ENCODE measurements at regions not wholly inside any gene's neighbourhood (a gene's known extent, or its start where the extent isn't known, plus 50 kb on each side); places are given as distances from the start of the nearest gene placed in this dataset.
A peak's percentile ranks its signal among the peaks of the same experiment; 100 is the strongest.

DNA sequence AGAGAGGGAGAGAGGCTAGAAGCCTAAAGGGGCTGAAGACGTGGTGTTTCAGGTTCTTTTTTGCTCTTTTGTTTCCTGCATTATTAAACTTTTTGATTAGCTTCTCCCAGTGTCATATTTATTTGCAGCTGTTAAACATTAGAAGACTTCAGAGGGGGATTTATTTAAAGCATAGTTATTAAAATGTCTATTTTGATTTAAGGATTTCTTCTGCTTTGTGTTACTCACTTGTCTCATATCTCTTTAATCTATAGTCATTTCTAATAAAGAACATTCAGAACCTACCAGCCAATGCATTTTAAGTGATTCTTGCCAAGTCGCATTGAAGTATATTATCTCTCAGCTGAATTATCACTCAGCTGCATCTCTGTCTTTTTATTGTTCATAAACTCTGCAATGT, 152.0 kb upstream of the DYRK2 start:
- Mint-ChIP-seq H3K4me3 (no peak overlapping the region), H3K4me1 (peaks cover 12 to 17% (median 13%) of the 10 kb centered on the region in 4 donors), H3K27me3 (no peaks in the 10 kb centered on the region), H3K9me3 (peaks cover 0 to 12% (median 4%) of the 10 kb centered on the region in 8 donors), H3K27ac (no peak overlapping the region), H3K36me3 (peaks cover 0 to 8% of the 10 kb centered on the region in 2 donors)
- intact Hi-C loops (cut with micrococcal nuclease) = no loop called here
- no peak overlapping the region for H3K4me3 ChIP-seq (ENCODE audit: low read length in 2 of 2)
- peaks cover 8% of the 10 kb centered on the region for H3K4me1 ChIP-seq (ENCODE audit: insufficient read depth, low read length)
- H3K36me3 ChIP-seq (ENCODE audit: insufficient read depth, low read length) = no peaks in the 10 kb centered on the region
- ChIA-PET CTCF (ENCODE audit: partially characterized antibody) (interaction anchor here (0.6 to 1.4 kb wide), 3 partner anchors 9 to 322 kb away, joined by 3 to 4 read pairs (median 4); no protein-coding TSS in a partner anchor), POLR2A (ENCODE audit: partially characterized antibody) (interaction anchor here (1.3 to 1.4 kb wide), 2 partner anchors 10 to 13 kb away, joined by 3 to 5 read pairs; no protein-coding TSS in a partner anchor)
- DNase-seq = no peak
- no peaks in the 10 kb centered on the region for H3K9me3 ChIP-seq (ENCODE audit: control insufficient read depth in 1 of 2, low read length in 2 of 2)
- no peak overlapping the region for H3K27ac ChIP-seq (ENCODE audit: low read depth, low read length)
- no peaks in the 10 kb centered on the region for H3K27me3 ChIP-seq (ENCODE audit: insufficient read depth, low read length)

DNA sequence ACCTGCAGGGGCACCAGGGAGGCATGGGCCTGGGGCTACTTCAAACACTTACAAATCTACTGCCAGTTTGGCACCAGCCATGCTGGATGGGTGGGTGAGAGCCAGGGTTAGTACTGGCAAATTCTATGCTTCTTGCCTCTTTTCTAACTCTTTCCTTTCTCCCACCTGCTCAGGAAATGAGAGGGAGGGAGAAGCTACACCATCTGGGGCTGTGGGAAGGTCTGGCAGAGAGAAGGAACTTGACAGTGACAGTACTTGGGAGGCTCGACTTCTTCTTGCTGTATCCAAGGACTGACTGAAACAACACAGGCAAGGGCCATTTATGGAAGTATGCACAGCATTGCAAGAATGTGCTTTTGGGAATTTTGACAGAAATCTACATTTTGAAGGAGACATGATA, 149.6 kb upstream of the DYRK2 start:
- Histone ChIP-seq H3K9me3 (ENCODE audit: control insufficient read depth in 1 of 2, low read length in 2 of 2) (no peaks in the 10 kb centered on the region), H3K27ac (ENCODE audit: low read depth, low read length) (no peak overlapping the region), H3K27me3 (ENCODE audit: insufficient read depth, low read length) (no peaks in the 10 kb centered on the region), H3K36me3 (ENCODE audit: insufficient read depth, low read length) (no peaks in the 10 kb centered on the region), H3K4me3 (ENCODE audit: low read length in 2 of 2) (no peak overlapping the region), H3K4me1 (ENCODE audit: insufficient read depth, low read length) (peaks cover 8% of the 10 kb centered on the region)
- DNase-seq = no peak
- H3K9me3 Mint-ChIP-seq = peaks cover 0 to 2% (median 0%) of the 10 kb centered on the region in 8 donors
- no peaks in the 10 kb centered on the region for H3K27me3 Mint-ChIP-seq
- H3K4me1 Mint-ChIP-seq = peaks cover 16 to 25% (median 23%) of the 10 kb centered on the region in 4 donors
- H3K27ac Mint-ChIP-seq = no peak overlapping the region
- ChIA-PET POLR2A (ENCODE audit: partially characterized antibody) (interaction anchor here (1.1 to 1.4 kb wide), 3 partner anchors 13 to 132 kb away, joined by 3 to 4 read pairs (median 3); no protein-coding TSS in a partner anchor), CTCF (ENCODE audit: partially characterized antibody) (no interaction called here)
- intact Hi-C loops (cut with micrococcal nuclease) = no loop called here
- H3K36me3 Mint-ChIP-seq = no peaks in the 10 kb centered on the region
- H3K4me3 Mint-ChIP-seq = no peak overlapping the region

DNA sequence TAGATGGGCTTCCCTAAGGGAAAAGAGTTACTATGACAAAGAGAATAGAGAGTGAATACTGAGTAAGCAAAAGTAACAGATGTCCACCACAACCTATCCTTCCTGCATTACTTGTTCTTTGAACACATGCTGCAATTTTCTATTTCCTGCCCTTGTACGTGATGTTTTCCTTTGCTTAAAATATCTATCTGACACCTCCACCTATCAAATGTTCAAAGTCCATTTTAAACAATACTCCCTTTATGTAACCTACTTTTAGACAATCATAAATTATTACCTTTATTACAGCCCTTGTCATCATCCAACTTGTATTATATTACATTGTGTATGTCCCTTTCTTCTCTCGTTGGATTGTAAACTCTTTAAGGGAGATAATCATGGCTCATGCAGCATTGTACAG, 147.2 kb upstream of the DYRK2 start:
- Histone ChIP-seq H3K4me1 (ENCODE audit: insufficient read depth, low read length) (peaks cover 8% of the 10 kb centered on the region), H3K27ac (ENCODE audit: low read depth, low read length) (no peak overlapping the region), H3K9me3 (ENCODE audit: control insufficient read depth in 1 of 2, low read length in 2 of 2) (no peaks in the 10 kb centered on the region), H3K27me3 (ENCODE audit: insufficient read depth, low read length) (no peaks in the 10 kb centered on the region), H3K36me3 (ENCODE audit: insufficient read depth, low read length) (no peaks in the 10 kb centered on the region), H3K4me3 (ENCODE audit: low read length in 2 of 2) (no peak overlapping the region)
- ChIA-PET POLR2A (ENCODE audit: partially characterized antibody) (interaction anchor here (0.8 to 2.2 kb wide), 5 partner anchors 12 to 129 kb away, joined by 3 to 11 read pairs (median 5); no protein-coding TSS in a partner anchor), CTCF (ENCODE audit: partially characterized antibody) (interaction anchor here (1.6 kb wide), 1 partner anchor 17 kb away, joined by 5 read pairs; no protein-coding TSS in a partner anchor)
- intact Hi-C loops (cut with micrococcal nuclease) = no loop called here
- H3K27me3 Mint-ChIP-seq = no peaks in the 10 kb centered on the region
- no peaks in the 10 kb centered on the region for H3K36me3 Mint-ChIP-seq
- no peak overlapping the region for H3K4me3 Mint-ChIP-seq
- H3K9me3 Mint-ChIP-seq = peaks cover 0 to 2% (median 0%) of the 10 kb centered on the region in 8 donors
- DNase-seq = no peak
- H3K27ac Mint-ChIP-seq = peak overlapping the region in 2 of 7 donors; percentile 61 to 68
- H3K4me1 Mint-ChIP-seq = peaks cover 17 to 33% (median 24%) of the 10 kb centered on the region in 4 donors

DNA sequence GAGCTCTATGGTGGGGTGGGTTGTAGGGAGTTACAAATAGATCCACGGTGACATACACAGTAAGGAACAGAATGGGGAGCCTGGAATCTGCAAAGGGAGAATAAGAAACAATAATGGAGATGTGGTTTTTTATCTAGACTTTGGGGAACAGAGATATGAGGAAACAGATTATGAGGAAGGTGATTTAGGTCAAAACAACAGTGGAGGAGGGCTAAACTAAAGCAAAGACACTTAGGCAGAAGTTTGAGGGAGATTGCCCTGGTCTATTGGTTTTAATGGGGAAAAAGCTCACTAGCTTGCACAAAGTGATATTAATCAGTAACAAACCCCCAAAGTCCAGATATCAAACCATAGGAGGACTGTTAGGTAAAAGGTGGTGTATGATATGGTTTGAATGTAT, 144.5 kb upstream of the DYRK2 start:
- H3K4me1 Mint-ChIP-seq = peaks cover 15 to 33% (median 24%) of the 10 kb centered on the region in 4 donors
- Histone ChIP-seq H3K4me3 (ENCODE audit: low read length in 2 of 2) (no peak overlapping the region), H3K27me3 (ENCODE audit: insufficient read depth, low read length) (no peaks in the 10 kb centered on the region), H3K9me3 (ENCODE audit: control insufficient read depth in 1 of 2, low read length in 2 of 2) (no peaks in the 10 kb centered on the region), H3K27ac (ENCODE audit: low read depth, low read length) (no peak overlapping the region), H3K4me1 (ENCODE audit: insufficient read depth, low read length) (peaks cover 8% of the 10 kb centered on the region), H3K36me3 (ENCODE audit: insufficient read depth, low read length) (no peaks in the 10 kb centered on the region)
- H3K9me3 Mint-ChIP-seq = peaks cover 0 to 2% (median 0%) of the 10 kb centered on the region in 8 donors
- no peak for DNase-seq
- ChIA-PET CTCF (ENCODE audit: partially characterized antibody) (interaction anchor here (1.3 kb wide), 1 partner anchor 10 kb away, joined by 3 read pairs; no protein-coding TSS in a partner anchor), POLR2A (ENCODE audit: partially characterized antibody) (interaction anchor here (0.9 to 2.0 kb wide), 4 partner anchors 11 to 38 kb away, joined by 3 to 7 read pairs (median 6); no protein-coding TSS in a partner anchor)
- intact Hi-C loops (cut with micrococcal nuclease) = no loop called here
- no peak overlapping the region for H3K27ac Mint-ChIP-seq
- H3K27me3 Mint-ChIP-seq = no peaks in the 10 kb centered on the region
- no peak overlapping the region for H3K4me3 Mint-ChIP-seq
- H3K36me3 Mint-ChIP-seq = no peaks in the 10 kb centered on the region

DNA sequence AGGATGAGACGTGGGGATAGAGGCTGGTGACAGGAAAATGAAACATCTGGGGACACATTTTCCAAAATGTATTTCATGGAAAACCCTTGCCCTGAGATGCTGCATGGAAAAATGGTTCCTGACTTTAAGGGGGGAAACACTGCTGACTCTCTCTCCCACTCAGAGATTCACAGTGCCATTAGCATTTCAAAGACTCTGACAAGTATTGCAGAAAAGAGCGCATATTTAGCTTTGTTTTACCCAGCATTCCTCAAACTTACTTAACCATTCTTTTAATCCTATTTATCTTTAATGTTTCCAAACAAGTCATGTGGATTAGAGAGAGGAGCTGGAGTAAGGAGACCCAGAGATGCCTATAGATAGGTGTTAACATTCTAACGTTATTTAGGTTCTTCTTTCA, 141.8 kb upstream of the DYRK2 start:
- no peak for DNase-seq
- no peak overlapping the region for H3K27ac ChIP-seq (ENCODE audit: low read depth, low read length)
- Mint-ChIP-seq H3K36me3 (no peaks in the 10 kb centered on the region), H3K4me1 (peaks cover 10 to 37% (median 17%) of the 10 kb centered on the region in 4 donors), H3K4me3 (no peak overlapping the region), H3K27ac (no peak overlapping the region), H3K9me3 (no peaks in the 10 kb centered on the region), H3K27me3 (no peaks in the 10 kb centered on the region)
- no peak overlapping the region for H3K4me3 ChIP-seq (ENCODE audit: low read length in 2 of 2)
- H3K36me3 ChIP-seq (ENCODE audit: insufficient read depth, low read length) = no peaks in the 10 kb centered on the region
- H3K9me3 ChIP-seq (ENCODE audit: control insufficient read depth in 1 of 2, low read length in 2 of 2) = no peaks in the 10 kb centered on the region
- H3K27me3 ChIP-seq (ENCODE audit: insufficient read depth, low read length) = no peaks in the 10 kb centered on the region
- intact Hi-C loops (cut with micrococcal nuclease) = no loop called here
- ChIA-PET POLR2A (ENCODE audit: partially characterized antibody) (interaction anchor here (1.9 kb wide), 1 partner anchor 9 kb away, joined by 7 read pairs; no protein-coding TSS in a partner anchor), CTCF (ENCODE audit: partially characterized antibody) (interaction anchor here (2.3 kb wide), 1 partner anchor 23 kb away, joined by 8 read pairs; no protein-coding TSS in a partner anchor)
- peaks cover 4% of the 10 kb centered on the region for H3K4me1 ChIP-seq (ENCODE audit: insufficient read depth, low read length)

DNA sequence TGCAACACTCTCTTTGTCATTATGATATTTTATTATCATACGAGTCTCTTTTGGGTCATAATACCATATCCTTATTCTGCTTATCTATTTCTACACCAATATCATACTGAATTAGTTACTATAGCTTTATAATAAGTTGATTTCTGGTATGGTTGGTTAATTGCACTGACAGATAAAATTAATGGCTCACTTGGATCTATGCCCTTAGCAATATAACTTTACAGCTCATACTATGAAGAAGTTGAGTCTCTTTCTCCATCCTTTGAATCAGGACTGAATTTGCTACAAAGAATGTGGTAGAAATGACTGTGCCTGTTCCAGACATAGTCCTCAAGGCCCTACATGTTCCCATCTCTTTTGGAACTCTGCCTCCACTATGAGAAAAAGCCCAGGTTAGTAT, 139.7 kb upstream of the DYRK2 start:
- H3K27me3 Mint-ChIP-seq = no peaks in the 10 kb centered on the region
- intact Hi-C loops (cut with micrococcal nuclease) = no loop called here
- ChIA-PET POLR2A (ENCODE audit: partially characterized antibody) (interaction anchor here (1.1 to 1.2 kb wide), 2 partner anchors 24 to 122 kb away, joined by 3 to 4 read pairs; no protein-coding TSS in a partner anchor), CTCF (ENCODE audit: partially characterized antibody) (interaction anchor here (2.3 kb wide), 1 partner anchor 25 kb away, joined by 8 read pairs; no protein-coding TSS in a partner anchor)
- no peak overlapping the region for H3K27ac Mint-ChIP-seq
- Histone ChIP-seq H3K4me3 (ENCODE audit: low read length in 2 of 2) (no peak overlapping the region), H3K27ac (ENCODE audit: low read depth, low read length) (no peak overlapping the region), H3K36me3 (ENCODE audit: insufficient read depth, low read length) (no peaks in the 10 kb centered on the region), H3K27me3 (ENCODE audit: insufficient read depth, low read length) (no peaks in the 10 kb centered on the region), H3K9me3 (ENCODE audit: control insufficient read depth in 1 of 2, low read length in 2 of 2) (no peaks in the 10 kb centered on the region), H3K4me1 (ENCODE audit: insufficient read depth, low read length) (peaks cover 25% of the 10 kb centered on the region)
- DNase-seq = no peak
- no peak overlapping the region for H3K4me3 Mint-ChIP-seq
- H3K36me3 Mint-ChIP-seq = no peaks in the 10 kb centered on the region
- no peaks in the 10 kb centered on the region for H3K9me3 Mint-ChIP-seq
- peaks cover 18 to 43% (median 30%) of the 10 kb centered on the region in 4 donors for H3K4me1 Mint-ChIP-seq

DNA sequence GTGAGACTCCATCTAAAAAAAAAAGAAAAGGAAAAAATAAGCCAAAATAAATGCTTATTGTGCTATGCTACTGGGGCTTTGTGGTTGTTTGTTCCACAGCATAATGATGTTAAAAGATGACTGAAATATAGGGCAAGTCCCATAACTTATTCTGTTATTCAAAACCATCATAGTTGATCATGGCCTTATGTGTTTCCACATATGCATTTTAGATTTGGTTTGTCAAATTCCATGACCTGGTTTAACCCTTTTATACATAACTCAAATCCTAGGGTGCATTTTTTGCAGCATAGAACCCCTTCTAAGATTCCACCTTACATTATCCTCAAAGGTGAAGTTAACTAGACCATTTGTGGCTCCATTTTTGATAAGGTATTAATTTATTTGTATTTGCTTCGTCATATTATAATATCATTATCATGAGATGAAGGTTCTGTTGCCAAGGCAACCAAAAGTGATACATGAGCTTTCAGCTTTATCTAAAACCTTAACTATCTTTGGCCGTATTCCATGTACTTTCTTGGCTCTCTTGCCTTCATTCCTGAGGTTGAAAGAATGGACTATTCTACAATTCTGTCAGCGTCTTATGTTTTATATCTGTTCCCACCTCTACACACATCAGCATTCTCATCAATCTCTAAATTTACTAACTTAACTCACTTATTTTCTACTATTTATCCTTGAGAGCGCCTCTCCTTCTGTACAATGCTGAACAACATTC, 138.7 kb upstream of the DYRK2 start:
- intact Hi-C loops (cut with micrococcal nuclease) = no loop called here
- H3K4me1 Mint-ChIP-seq = peaks cover 22 to 47% (median 35%) of the 10 kb centered on the region in 4 donors
- no peaks in the 10 kb centered on the region for H3K9me3 Mint-ChIP-seq
- Histone ChIP-seq H3K4me3 (ENCODE audit: low read length in 2 of 2) (no peak overlapping the region), H3K4me1 (ENCODE audit: insufficient read depth, low read length) (peaks cover 35% of the 10 kb centered on the region), H3K27me3 (ENCODE audit: insufficient read depth, low read length) (no peaks in the 10 kb centered on the region), H3K36me3 (ENCODE audit: insufficient read depth, low read length) (no peaks in the 10 kb centered on the region), H3K9me3 (ENCODE audit: control insufficient read depth in 1 of 2, low read length in 2 of 2) (no peaks in the 10 kb centered on the region), H3K27ac (ENCODE audit: low read depth, low read length) (no peak overlapping the region)
- no peaks in the 10 kb centered on the region for H3K27me3 Mint-ChIP-seq
- no peak overlapping the region for H3K27ac Mint-ChIP-seq
- ChIA-PET POLR2A (ENCODE audit: partially characterized antibody) (no interaction called here), CTCF (ENCODE audit: partially characterized antibody) (interaction anchor here (1.7 kb wide), 1 partner anchor 7 kb away, joined by 6 read pairs; no protein-coding TSS in a partner anchor)
- no peaks in the 10 kb centered on the region for H3K36me3 Mint-ChIP-seq
- no peak overlapping the region for H3K4me3 Mint-ChIP-seq
- no peak for DNase-seq
